PC-9 (cell line): ENCODE measurements at regions not wholly inside any gene's neighbourhood (a gene's known extent, or its start where the extent isn't known, plus 50 kb on each side); places are given as distances from the start of the nearest gene placed in this dataset.

ENCODE experiments used
- CTCF ChIP-seq: fragments of 200-600 bp; sonication (generic); conservative IDR thresholded peaks from 2 replicates; pipeline ENCODE4 v1.6.1; 2017; ENCODE audit warnings: mixed run types, antibody characterized with exemption, mild to moderate bottlenecking, moderate library complexity
- EZH2 ChIP-seq: fragments of 200-600 bp; sonication (generic); IDR thresholded peaks from 2 replicates; pipeline ENCODE4 v1.8.0; 2017; ENCODE audit warnings: antibody characterized with exemption, low read depth

- TF ChIP-seq CTCF = no peak
- no peak for TF ChIP-seq EZH2
These were observed 166.5 kb downstream of the EBLN2 start for GRCh38 chr3:73228000-73228399.
